ENCODE measurements at regions not wholly inside any gene's neighbourhood (a gene's known extent, or its start where the extent isn't known, plus 50 kb on each side); places are given as distances from the start of the nearest gene placed in this dataset.

GRCh38 chr7:156499247-156499881, 141.2 kb upstream of the RNF32 start:
- CTCF ChIA-PET, result no interaction called here

GRCh38 chr7:156497776-156498509, 142.6 kb upstream of the RNF32 start:
- DNase-seq, result no peak
- Mint-ChIP-seq H3K4me3 (ENCODE audit: low read depth, unreplicated experiment) (no peak overlapping the region), H3K36me3 (ENCODE audit: insufficient read depth, unreplicated experiment) (no peaks in the 10 kb centered on the region), H3K27me3 (ENCODE audit: unreplicated experiment) (peaks cover 4% of the 10 kb centered on the region), H3K4me1 (ENCODE audit: low read depth, unreplicated experiment) (no peaks in the 10 kb centered on the region), H3K27ac (ENCODE audit: unreplicated experiment) (no peak overlapping the region), H3K9me3 (ENCODE audit: low read depth, unreplicated experiment) (no peaks in the 10 kb centered on the region)
- no TSS peak for BruUV-seq (replicated peaks)
- intact Hi-C loops (cut with micrococcal nuclease; ENCODE audit: unreplicated experiment), result no loop called here
- CTCF ChIA-PET, result no interaction called here
- TF ChIP-seq CTCF (IDR thresholded peaks at IDR 0.05; ENCODE audit: unreplicated experiment), result no peak

More at GRCh38 chr7:156499247-156499881, 141.2 kb upstream of the RNF32 start:
- DNase-seq, result no peak
- Mint-ChIP-seq H3K4me1 (ENCODE audit: low read depth, unreplicated experiment) (no peaks in the 10 kb centered on the region), H3K27me3 (ENCODE audit: unreplicated experiment) (no peaks in the 10 kb centered on the region), H3K9me3 (ENCODE audit: low read depth, unreplicated experiment) (no peaks in the 10 kb centered on the region), H3K4me3 (ENCODE audit: low read depth, unreplicated experiment) (no peak overlapping the region), H3K36me3 (ENCODE audit: insufficient read depth, unreplicated experiment) (no peaks in the 10 kb centered on the region), H3K27ac (ENCODE audit: unreplicated experiment) (no peak overlapping the region)
- intact Hi-C loops (cut with micrococcal nuclease; ENCODE audit: unreplicated experiment), result no loop called here
- TF ChIP-seq CTCF (IDR thresholded peaks at IDR 0.05; ENCODE audit: unreplicated experiment), result no peak
- BruUV-seq (replicated peaks), result no TSS peak

GRCh38 chr7:156496865-156497264, 143.7 kb upstream of the RNF32 start:
- no peak for DNase-seq
- H3K4me1 Mint-ChIP-seq (ENCODE audit: low read depth, unreplicated experiment), result no peaks in the 10 kb centered on the region
- BruUV-seq (replicated peaks), result no TSS peak
- CTCF ChIA-PET, result no interaction called here
- no peak for TF ChIP-seq CTCF (IDR thresholded peaks at IDR 0.05; ENCODE audit: unreplicated experiment)
- intact Hi-C loops (cut with micrococcal nuclease; ENCODE audit: unreplicated experiment), result no loop called here
- H3K4me3 Mint-ChIP-seq (ENCODE audit: low read depth, unreplicated experiment), result no peak overlapping the region
- H3K27ac Mint-ChIP-seq (ENCODE audit: unreplicated experiment), result no peak overlapping the region
- no peaks in the 10 kb centered on the region for H3K9me3 Mint-ChIP-seq (ENCODE audit: low read depth, unreplicated experiment)
- no peaks in the 10 kb centered on the region for H3K36me3 Mint-ChIP-seq (ENCODE audit: insufficient read depth, unreplicated experiment)
- peaks cover 15% of the 10 kb centered on the region for H3K27me3 Mint-ChIP-seq (ENCODE audit: unreplicated experiment)

GRCh38 chr7:156496363-156496769, 144.2 kb upstream of the RNF32 start:
- CTCF ChIA-PET, result no interaction called here
- H3K9me3 Mint-ChIP-seq (ENCODE audit: low read depth, unreplicated experiment), result no peaks in the 10 kb centered on the region
- no TSS peak for BruUV-seq (replicated peaks)
- peaks cover 20% of the 10 kb centered on the region for H3K27me3 Mint-ChIP-seq (ENCODE audit: unreplicated experiment)
- intact Hi-C loops (cut with micrococcal nuclease; ENCODE audit: unreplicated experiment), result no loop called here
- H3K36me3 Mint-ChIP-seq (ENCODE audit: insufficient read depth, unreplicated experiment), result no peaks in the 10 kb centered on the region
- DNase-seq, result no peak
- no peak for TF ChIP-seq CTCF (IDR thresholded peaks at IDR 0.05; ENCODE audit: unreplicated experiment)
- no peak overlapping the region for H3K27ac Mint-ChIP-seq (ENCODE audit: unreplicated experiment)
- no peaks in the 10 kb centered on the region for H3K4me1 Mint-ChIP-seq (ENCODE audit: low read depth, unreplicated experiment)
- no peak overlapping the region for H3K4me3 Mint-ChIP-seq (ENCODE audit: low read depth, unreplicated experiment)
